H1 (cell line): ENCODE measurements at regions not wholly inside any gene's neighbourhood (a gene's known extent, or its start where the extent isn't known, plus 50 kb on each side); places are given as distances from the start of the nearest gene placed in this dataset.

Experiments used
- CTCF ChIP-seq, 3 experiments: IDR thresholded peaks; 1 replicate in 2 of 3; 2 replicates in 1 of 3; pipeline versions ENCODE4 v1.5.1 to v1.6.1; 2011; ENCODE audit warnings: low read length in 3 of 3, mild to moderate bottlenecking in 3 of 3, inconsistent platforms in 2 of 3, low read depth in 1 of 3, moderate library complexity in 1 of 3; ENCODE audit not compliant: insufficient read depth in 1 of 3; ENCODE audit errors: control extremely low read depth in 1 of 3
- EP300 ChIP-seq, 2 experiments: IDR thresholded peaks; 1 replicate in 1 of 2; 2 replicates in 1 of 2; pipeline ENCODE4 v1.6.1; 2011 to 2012; ENCODE audit warnings: low read depth in 2 of 2, low read length in 2 of 2, mild to moderate bottlenecking in 2 of 2, borderline replicate concordance in 1 of 2, inconsistent platforms in 1 of 2, moderate library complexity in 1 of 2
- EZH2 ChIP-seq: fragments of 200-600 bp; sonication (generic); IDR thresholded peaks from 2 replicates; pipeline ENCODE4 v1.7.1; 2012; ENCODE audit warnings: low read depth, mild to moderate bottlenecking, moderate library complexity, low read length, inconsistent platforms; ENCODE audit not compliant: severe bottlenecking
- GTF2F1 ChIP-seq: IDR thresholded peaks from 2 replicates; pipeline ENCODE4 v1.6.1; 2012; ENCODE audit warnings: low read depth, low read length, improper control_type of control experiment, borderline replicate concordance
- HDAC2 ChIP-seq, 2 experiments: fragments of 300-600 bp in 1 of 2; sonication (generic) in 1 of 2; IDR thresholded peaks; 2 replicates each; pipeline ENCODE4 v1.6.1; 2011 to 2012; ENCODE audit warnings: low read depth in 2 of 2, low read length in 2 of 2, mild to moderate bottlenecking in 2 of 2, moderate library complexity in 2 of 2, borderline replicate concordance in 1 of 2, inconsistent platforms in 1 of 2
- MAX ChIP-seq: IDR thresholded peaks from 2 replicates; pipeline ENCODE4 v1.6.1; 2012; ENCODE audit warnings: inconsistent platforms
- NRF1 ChIP-seq: IDR thresholded peaks from 2 replicates; pipeline ENCODE4 v1.6.1; 2011; ENCODE audit warnings: mild to moderate bottlenecking, low read depth, low read length, improper control_type of control experiment
- POLR2A ChIP-seq, 2 experiments: IDR thresholded peaks; 1 replicate in 1 of 2; 2 replicates in 1 of 2; pipeline ENCODE4 v1.6.1; 2011; ENCODE audit warnings: low read depth in 2 of 2, low read length in 2 of 2, mild to moderate bottlenecking in 2 of 2; ENCODE audit errors: control extremely low read depth in 1 of 2
- POLR2AphosphoS5 ChIP-seq: IDR thresholded peaks from 2 replicates; pipeline ENCODE4 v1.6.1; 2011; ENCODE audit warnings: low read depth, low read length
- SRF ChIP-seq: IDR thresholded peaks from 2 replicates; pipeline ENCODE4 v1.6.1; 2011; ENCODE audit warnings: mild to moderate bottlenecking, low read depth, low read length, moderate library complexity
- SUZ12 ChIP-seq: fragments of 200-600 bp; sonication (generic); IDR thresholded peaks from 2 replicates; pipeline ENCODE4 v1.6.1; 2012; ENCODE audit warnings: mild to moderate bottlenecking, inconsistent platforms, low read length, moderate library complexity, mixed read lengths
- YY1 ChIP-seq: IDR thresholded peaks from 2 replicates; pipeline ENCODE4 v1.6.1; 2011; ENCODE audit warnings: low read depth, mild to moderate bottlenecking, low read length
- ZNF274 ChIP-seq: IDR thresholded peaks from 2 replicates; pipeline ENCODE4 v1.7.0; 2012; ENCODE audit warnings: low read length, borderline replicate concordance; ENCODE audit errors: extremely low read depth

GRCh38 chr6:105746130-105746505 lies 340.0 kb upstream of the PRDM1 start:
- TF ChIP-seq CTCF (IDR thresholded peaks at IDR 0.05; ENCODE audit: control extremely low read depth in 1 of 3, insufficient read depth in 1 of 3, low read depth in 1 of 3, low read length in 3 of 3): no peak
- TF ChIP-seq EZH2: no peak
- TF ChIP-seq HDAC2 (IDR thresholded peaks at IDR 0.05; ENCODE audit: borderline replicate concordance in 1 of 2, low read depth in 2 of 2, low read length in 2 of 2): no peak
- TF ChIP-seq MAX: no peak
- no peak for TF ChIP-seq YY1
- TF ChIP-seq SRF: no peak
- TF ChIP-seq POLR2AphosphoS5: no peak
- TF ChIP-seq SUZ12: no peak
- TF ChIP-seq ZNF274: no peak
- no peak for TF ChIP-seq POLR2A (IDR thresholded peaks at IDR 0.05; ENCODE audit: control extremely low read depth in 1 of 2, low read depth in 2 of 2, low read length in 2 of 2)
- no peak for TF ChIP-seq GTF2F1
- no peak for TF ChIP-seq EP300 (IDR thresholded peaks at IDR 0.05; ENCODE audit: borderline replicate concordance in 1 of 2, low read depth in 2 of 2, low read length in 2 of 2)
- TF ChIP-seq NRF1: no peak
